ENCODE measurements at regions not wholly inside any gene's neighbourhood (a gene's known extent, or its start where the extent isn't known, plus 50 kb on each side); places are given as distances from the start of the nearest gene placed in this dataset.

DNA sequence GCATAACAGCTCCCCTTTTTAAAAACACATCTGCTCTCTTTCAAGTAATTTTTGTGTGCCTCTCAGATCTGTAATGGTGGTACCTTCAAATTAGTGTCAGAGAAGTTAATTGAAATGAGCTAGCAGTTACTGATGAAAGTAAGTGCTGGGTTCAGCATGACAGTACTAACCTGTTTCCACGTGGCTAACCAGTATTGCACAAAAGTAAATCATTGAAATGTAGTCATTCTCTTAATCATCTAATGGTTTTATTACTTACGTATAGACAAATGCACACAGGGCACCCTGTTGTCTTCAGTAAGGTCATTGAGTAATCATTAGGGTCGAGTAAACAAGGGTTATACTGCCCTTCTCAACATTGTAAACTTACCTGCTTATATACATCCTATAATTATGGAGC is 157.8 kb upstream of the PRR16 start (continued):
- TF ChIP-seq, protein P1, sequence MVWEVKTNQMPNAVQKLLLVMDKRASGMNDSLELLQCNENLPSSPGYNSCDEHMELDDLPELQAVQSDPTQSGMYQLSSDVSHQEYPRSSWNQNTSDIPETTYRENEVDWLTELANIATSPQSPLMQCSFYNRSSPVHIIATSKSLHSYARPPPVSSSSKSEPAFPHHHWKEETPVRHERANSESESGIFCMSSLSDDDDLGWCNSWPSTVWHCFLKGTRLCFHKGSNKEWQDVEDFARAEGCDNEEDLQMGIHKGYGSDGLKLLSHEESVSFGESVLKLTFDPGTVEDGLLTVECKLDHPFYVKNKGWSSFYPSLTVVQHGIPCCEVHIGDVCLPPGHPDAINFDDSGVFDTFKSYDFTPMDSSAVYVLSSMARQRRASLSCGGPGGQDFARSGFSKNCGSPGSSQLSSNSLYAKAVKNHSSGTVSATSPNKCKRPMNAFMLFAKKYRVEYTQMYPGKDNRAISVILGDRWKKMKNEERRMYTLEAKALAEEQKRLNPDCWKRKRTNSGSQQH (CRISPR knock-in tag; IDR thresholded peaks at IDR 0.05) = no peak

DNA sequence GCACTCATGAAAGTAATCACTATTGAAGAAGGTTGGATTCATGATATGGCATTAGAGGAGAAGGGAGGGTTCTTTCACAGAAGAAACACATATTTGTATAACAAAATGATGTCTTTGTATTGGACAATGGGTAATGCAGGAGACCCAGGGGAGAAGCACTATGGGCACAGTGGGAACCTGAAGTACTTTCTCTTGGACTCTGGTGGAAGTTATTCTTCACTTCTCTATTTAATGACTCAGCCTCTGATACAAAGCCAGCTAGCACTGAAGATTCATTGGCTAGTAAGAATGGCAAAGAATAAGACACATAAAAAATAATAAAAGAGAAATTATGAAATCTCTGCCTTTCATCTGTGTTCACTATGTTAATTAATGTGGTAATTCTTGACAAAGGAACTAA is 149.9 kb upstream of the PRR16 start:
- H3K9me1 ChIP-seq (ENCODE audit: control insufficient read depth, insufficient read depth, low read length) = no peaks in the 10 kb centered on the region
- ATAC-seq (no peak), FAIRE-seq (no peak), DNase-seq (ENCODE audit: extremely low read depth in 1 of 4, low spot score in 3 of 4) (no peak)
- no peak overlapping the region for H3K4me3 ChIP-seq
- no peaks in the 10 kb centered on the region; the same call in 1 of the 2 replicates for H3K9me3 ChIP-seq (replicated peaks; ENCODE audit: control insufficient read depth, insufficient read depth, low read depth, low read length)
- no peaks in the 10 kb centered on the region for H3K27me3 ChIP-seq (ENCODE audit: control insufficient read depth in 2 of 2, insufficient read depth in 2 of 2, low read length in 2 of 2)
- CTCF ChIA-PET (ENCODE audit: low intra/inter-chr PET ratio) = no interaction called here
- BruUV-seq (replicated peaks) = no TSS peak
- in situ Hi-C loops (cut with MboI) = no loop called here
- intact Hi-C loops (cut with micrococcal nuclease) = no loop called here
- H3K36me3 ChIP-seq (ENCODE audit: control insufficient read depth, insufficient read depth, low read length) = no peaks in the 10 kb centered on the region
- POLR2A ChIA-PET = no interaction called here
- no peak overlapping the region for H3K4me2 ChIP-seq (ENCODE audit: insufficient read depth, low read length)
- no peak overlapping the region for H3K9ac ChIP-seq (ENCODE audit: insufficient read depth in 1 of 2, low read depth in 2 of 2, low read length in 2 of 2)
- H4K20me1 ChIP-seq (replicated peaks; ENCODE audit: control insufficient read depth, insufficient read depth, low read length) = no peaks in the 10 kb centered on the region
- no peak overlapping the region for H2AFZ ChIP-seq (ENCODE audit: low read depth, low read length)
- H3K27ac ChIP-seq (ENCODE audit: extremely low read depth, low read depth, low read length) = no peak overlapping the region
- H3K4me1 ChIP-seq (replicated peaks in 1 of 2; ENCODE audit: control insufficient read depth in 2 of 2, insufficient read depth in 2 of 2, low read length in 2 of 2) = no peaks in the 10 kb centered on the region
- TF ChIP-seq KHSRP (IDR thresholded peaks at IDR 0.05) (no peak), ARID1B (IDR thresholded peaks at IDR 0.05) (no peak), IRF2 (CRISPR knock-in tag; IDR thresholded peaks at IDR 0.05) (no peak), PML (IDR thresholded peaks at IDR 0.05; ENCODE audit: low read length) (no peak), ZNF79 (CRISPR knock-in tag; IDR thresholded peaks at IDR 0.05; ENCODE audit: low read depth) (no peak), LCOR (CRISPR knock-in tag; IDR thresholded peaks at IDR 0.05) (no peak), ELF4 (CRISPR knock-in tag; IDR thresholded peaks at IDR 0.05) (no peak)
- TF ChIP-seq, protein P2, sequence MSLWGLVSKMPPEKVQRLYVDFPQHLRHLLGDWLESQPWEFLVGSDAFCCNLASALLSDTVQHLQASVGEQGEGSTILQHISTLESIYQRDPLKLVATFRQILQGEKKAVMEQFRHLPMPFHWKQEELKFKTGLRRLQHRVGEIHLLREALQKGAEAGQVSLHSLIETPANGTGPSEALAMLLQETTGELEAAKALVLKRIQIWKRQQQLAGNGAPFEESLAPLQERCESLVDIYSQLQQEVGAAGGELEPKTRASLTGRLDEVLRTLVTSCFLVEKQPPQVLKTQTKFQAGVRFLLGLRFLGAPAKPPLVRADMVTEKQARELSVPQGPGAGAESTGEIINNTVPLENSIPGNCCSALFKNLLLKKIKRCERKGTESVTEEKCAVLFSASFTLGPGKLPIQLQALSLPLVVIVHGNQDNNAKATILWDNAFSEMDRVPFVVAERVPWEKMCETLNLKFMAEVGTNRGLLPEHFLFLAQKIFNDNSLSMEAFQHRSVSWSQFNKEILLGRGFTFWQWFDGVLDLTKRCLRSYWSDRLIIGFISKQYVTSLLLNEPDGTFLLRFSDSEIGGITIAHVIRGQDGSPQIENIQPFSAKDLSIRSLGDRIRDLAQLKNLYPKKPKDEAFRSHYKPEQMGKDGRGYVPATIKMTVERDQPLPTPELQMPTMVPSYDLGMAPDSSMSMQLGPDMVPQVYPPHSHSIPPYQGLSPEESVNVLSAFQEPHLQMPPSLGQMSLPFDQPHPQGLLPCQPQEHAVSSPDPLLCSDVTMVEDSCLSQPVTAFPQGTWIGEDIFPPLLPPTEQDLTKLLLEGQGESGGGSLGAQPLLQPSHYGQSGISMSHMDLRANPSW (CRISPR knock-in tag; IDR thresholded peaks at IDR 0.05) = no peak
- TF ChIP-seq, protein P3, sequence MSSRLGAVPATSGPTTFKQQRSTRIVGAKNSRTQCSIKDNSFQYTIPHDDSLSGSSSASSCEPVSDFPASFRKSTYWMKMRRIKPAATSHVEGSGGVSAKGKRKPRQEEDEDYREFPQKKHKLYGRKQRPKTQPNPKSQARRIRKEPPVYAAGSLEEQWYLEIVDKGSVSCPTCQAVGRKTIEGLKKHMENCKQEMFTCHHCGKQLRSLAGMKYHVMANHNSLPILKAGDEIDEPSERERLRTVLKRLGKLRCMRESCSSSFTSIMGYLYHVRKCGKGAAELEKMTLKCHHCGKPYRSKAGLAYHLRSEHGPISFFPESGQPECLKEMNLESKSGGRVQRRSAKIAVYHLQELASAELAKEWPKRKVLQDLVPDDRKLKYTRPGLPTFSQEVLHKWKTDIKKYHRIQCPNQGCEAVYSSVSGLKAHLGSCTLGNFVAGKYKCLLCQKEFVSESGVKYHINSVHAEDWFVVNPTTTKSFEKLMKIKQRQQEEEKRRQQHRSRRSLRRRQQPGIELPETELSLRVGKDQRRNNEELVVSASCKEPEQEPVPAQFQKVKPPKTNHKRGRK (tag; IDR thresholded peaks at IDR 0.05) = no peak
- TF ChIP-seq, protein P4, sequence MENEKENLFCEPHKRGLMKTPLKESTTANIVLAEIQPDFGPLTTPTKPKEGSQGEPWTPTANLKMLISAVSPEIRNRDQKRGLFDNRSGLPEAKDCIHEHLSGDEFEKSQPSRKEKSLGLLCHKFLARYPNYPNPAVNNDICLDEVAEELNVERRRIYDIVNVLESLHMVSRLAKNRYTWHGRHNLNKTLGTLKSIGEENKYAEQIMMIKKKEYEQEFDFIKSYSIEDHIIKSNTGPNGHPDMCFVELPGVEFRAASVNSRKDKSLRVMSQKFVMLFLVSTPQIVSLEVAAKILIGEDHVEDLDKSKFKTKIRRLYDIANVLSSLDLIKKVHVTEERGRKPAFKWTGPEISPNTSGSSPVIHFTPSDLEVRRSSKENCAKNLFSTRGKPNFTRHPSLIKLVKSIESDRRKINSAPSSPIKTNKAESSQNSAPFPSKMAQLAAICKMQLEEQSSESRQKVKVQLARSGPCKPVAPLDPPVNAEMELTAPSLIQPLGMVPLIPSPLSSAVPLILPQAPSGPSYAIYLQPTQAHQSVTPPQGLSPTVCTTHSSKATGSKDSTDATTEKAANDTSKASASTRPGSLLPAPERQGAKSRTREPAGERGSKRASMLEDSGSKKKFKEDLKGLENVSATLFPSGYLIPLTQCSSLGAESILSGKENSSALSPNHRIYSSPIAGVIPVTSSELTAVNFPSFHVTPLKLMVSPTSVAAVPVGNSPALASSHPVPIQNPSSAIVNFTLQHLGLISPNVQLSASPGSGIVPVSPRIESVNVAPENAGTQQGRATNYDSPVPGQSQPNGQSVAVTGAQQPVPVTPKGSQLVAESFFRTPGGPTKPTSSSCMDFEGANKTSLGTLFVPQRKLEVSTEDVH (IDR thresholded peaks at IDR 0.05; ENCODE audit: low read depth, partially characterized antibody) = no peak
- H3K79me2 ChIP-seq (ENCODE audit: control insufficient read depth, insufficient read depth, low read length) = no peaks in the 10 kb centered on the region

All from K562 (cell line).